ENCODE measurements at regions not wholly inside any gene's neighbourhood (a gene's known extent, or its start where the extent isn't known, plus 50 kb on each side); places are given as distances from the start of the nearest gene placed in this dataset.

- Histone ChIP-seq H2AFZ (ENCODE audit: low read length) (no peak overlapping the region), H2BK120ac (ENCODE audit: low read depth, low read length) (no peak overlapping the region), H3K4me3 (ENCODE audit: low read length in 2 of 2) (no peak overlapping the region), H3K4ac (ENCODE audit: low read length) (no peak overlapping the region), H2BK12ac (ENCODE audit: low read length) (no peak overlapping the region), H3K79me1 (ENCODE audit: low read depth, low read length) (no peaks in the 10 kb centered on the region), H3K9me3 (replicated peaks in 1 of 2; ENCODE audit: control insufficient read depth in 2 of 2, insufficient read depth in 1 of 2, low read depth in 1 of 2, low read length in 2 of 2) (no peaks in the 10 kb centered on the region), H3K36me3 (replicated peaks in 1 of 2; ENCODE audit: control insufficient read depth in 2 of 2, insufficient read depth in 2 of 2, low read length in 2 of 2) (no peaks in the 10 kb centered on the region), H3K27ac (replicated peaks; ENCODE audit: low read length) (no peak overlapping the region), H3K14ac (ENCODE audit: low read length) (no peak overlapping the region), H3K4me2 (ENCODE audit: insufficient read depth, low read length, poor library complexity, severe bottlenecking) (no peak overlapping the region), H3K9ac (ENCODE audit: low read depth, low read length, poor library complexity) (no peak overlapping the region), H3K27me3 (ENCODE audit: control insufficient read depth in 3 of 3, insufficient read depth in 3 of 3, low read depth in 1 of 3, low read length in 3 of 3) (no peaks in the 10 kb centered on the region), H3K23ac (ENCODE audit: low read depth, low read length, poor library complexity) (no peak overlapping the region), H4K91ac (ENCODE audit: low read depth, low read length, poor library complexity) (no peak overlapping the region), H4K8ac (ENCODE audit: low read depth, low read length) (no peak overlapping the region), H2BK5ac (ENCODE audit: low read length) (no peak overlapping the region), H2AK5ac (ENCODE audit: low read depth, low read length) (no peak overlapping the region), H2BK15ac (ENCODE audit: low read length) (no peak overlapping the region), H3K18ac (ENCODE audit: low read length) (no peak overlapping the region), H3K4me1 (ENCODE audit: control insufficient read depth in 2 of 2, insufficient read depth in 1 of 2, low read depth in 1 of 2, low read length in 2 of 2) (peaks cover 4% of the 10 kb centered on the region in 2 donors)
- DNase-seq (ENCODE audit: low spot score), result no peak
- no CpG with 5 or more reads among the region's 3 CpGs for WGBS, 2 donors (ENCODE audit: extremely low coverage in 2 of 2, insufficient read length in 2 of 2, insufficient replicate concordance in 1 of 2)
These were observed 131.7 kb downstream of the PSMG1 start for GRCh38 chr21:39051588-39051949.

DNA sequence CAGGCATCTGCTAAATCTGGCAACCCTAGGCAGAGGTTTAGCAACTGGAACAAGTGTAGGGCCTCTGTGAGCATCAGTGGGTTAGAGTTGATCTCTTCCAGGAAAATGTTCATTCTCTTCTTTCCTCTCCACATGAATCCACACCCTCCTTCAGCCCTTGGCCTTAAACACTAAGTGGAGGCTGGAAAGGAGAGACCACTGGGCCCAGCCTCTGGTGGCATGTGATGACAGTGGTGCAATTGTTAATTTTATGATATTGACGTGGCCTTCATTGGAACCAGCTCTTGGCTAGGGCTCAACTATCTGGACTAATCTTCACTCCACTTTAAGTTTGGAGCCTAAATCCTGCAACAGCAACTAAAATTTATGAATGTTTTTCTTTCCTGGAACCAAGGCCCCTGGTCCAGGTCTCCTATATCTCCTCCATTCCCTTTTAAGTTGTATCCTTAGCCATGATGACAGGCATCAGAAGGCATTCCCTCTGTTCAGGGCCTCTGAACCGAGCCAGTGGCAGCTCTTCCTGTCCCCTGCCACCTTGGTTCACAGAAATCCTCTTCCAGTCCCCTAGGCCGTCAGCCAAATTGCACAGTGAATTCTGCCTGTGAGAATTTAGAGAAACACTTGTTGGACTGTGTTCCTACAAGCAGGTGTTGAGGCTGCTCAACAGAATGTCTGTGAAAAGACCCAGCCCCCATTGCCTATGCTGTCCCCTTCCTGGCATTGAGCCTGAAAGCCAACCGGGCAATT is 132.2 kb downstream of the PSMG1 start:
- Histone ChIP-seq H3K18ac (ENCODE audit: low read length) (peak overlapping the region; percentile 27), H2BK15ac (ENCODE audit: low read length) (peak overlapping the region; percentile 70), H3K9ac (ENCODE audit: low read depth, low read length, poor library complexity) (no peak overlapping the region), H4K8ac (ENCODE audit: low read depth, low read length) (no peak overlapping the region), H3K27ac (replicated peaks; ENCODE audit: low read length) (no peak overlapping the region), H3K4me2 (ENCODE audit: insufficient read depth, low read length, poor library complexity, severe bottlenecking) (no peak overlapping the region), H3K14ac (ENCODE audit: low read length) (no peak overlapping the region), H2AK5ac (ENCODE audit: low read depth, low read length) (peak overlapping the region; percentile 33), H3K36me3 (replicated peaks in 1 of 2; ENCODE audit: control insufficient read depth in 2 of 2, insufficient read depth in 2 of 2, low read length in 2 of 2) (no peaks in the 10 kb centered on the region), H2BK5ac (ENCODE audit: low read length) (no peak overlapping the region), H3K9me3 (replicated peaks in 1 of 2; ENCODE audit: control insufficient read depth in 2 of 2, insufficient read depth in 1 of 2, low read depth in 1 of 2, low read length in 2 of 2) (no peaks in the 10 kb centered on the region), H2AFZ (ENCODE audit: low read length) (no peak overlapping the region), H3K27me3 (ENCODE audit: control insufficient read depth in 3 of 3, insufficient read depth in 3 of 3, low read depth in 1 of 3, low read length in 3 of 3) (no peaks in the 10 kb centered on the region), H2BK120ac (ENCODE audit: low read depth, low read length) (no peak overlapping the region), H3K23ac (ENCODE audit: low read depth, low read length, poor library complexity) (no peak overlapping the region), H2BK12ac (ENCODE audit: low read length) (no peak overlapping the region), H4K91ac (ENCODE audit: low read depth, low read length, poor library complexity) (no peak overlapping the region), H3K4me1 (ENCODE audit: control insufficient read depth in 2 of 2, insufficient read depth in 1 of 2, low read depth in 1 of 2, low read length in 2 of 2) (peaks cover 4% of the 10 kb centered on the region in 2 donors), H3K79me1 (ENCODE audit: low read depth, low read length) (no peaks in the 10 kb centered on the region), H3K4ac (ENCODE audit: low read length) (no peak overlapping the region), H3K4me3 (ENCODE audit: low read length in 2 of 2) (no peak overlapping the region)
- DNase-seq (ENCODE audit: low spot score), result no peak
- no CpG with 5 or more reads among the region's 4 CpGs for WGBS, 2 donors (ENCODE audit: extremely low coverage in 2 of 2, insufficient read length in 2 of 2, insufficient replicate concordance in 1 of 2)

DNA sequence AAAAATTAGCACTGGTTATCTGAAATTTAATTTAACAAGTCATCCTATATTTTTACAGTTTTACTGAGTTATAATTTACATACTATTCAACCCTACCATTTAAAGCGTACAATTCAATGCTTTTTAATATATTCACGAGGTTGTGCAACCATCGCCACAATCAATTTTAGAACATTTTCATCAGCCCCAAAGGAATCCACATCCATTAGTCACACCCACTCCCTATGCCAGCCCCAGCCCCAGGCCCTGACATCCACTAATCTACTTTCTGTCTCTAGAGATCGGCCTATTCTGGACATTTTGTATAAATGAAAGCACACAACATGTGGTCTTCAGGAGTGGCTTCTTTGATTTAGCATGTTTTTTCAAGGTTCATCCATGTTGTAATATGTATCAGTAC is 134.7 kb downstream of the PSMG1 start:
- no peaks in the 10 kb centered on the region for H3K79me1 ChIP-seq (ENCODE audit: low read depth, low read length)
- no peak overlapping the region for H3K4me2 ChIP-seq (ENCODE audit: insufficient read depth, low read length, poor library complexity, severe bottlenecking)
- H3K27me3 ChIP-seq (ENCODE audit: control insufficient read depth in 3 of 3, insufficient read depth in 3 of 3, low read depth in 1 of 3, low read length in 3 of 3), result no peaks in the 10 kb centered on the region
- no peak overlapping the region for H2BK5ac ChIP-seq (ENCODE audit: low read length)
- H2BK15ac ChIP-seq (ENCODE audit: low read length), result no peak overlapping the region
- no peak overlapping the region for H3K18ac ChIP-seq (ENCODE audit: low read length)
- no peak overlapping the region for H3K4ac ChIP-seq (ENCODE audit: low read length)
- H3K23ac ChIP-seq (ENCODE audit: low read depth, low read length, poor library complexity), result no peak overlapping the region
- DNase-seq (ENCODE audit: low spot score), result no peak
- no peak overlapping the region for H3K4me3 ChIP-seq (ENCODE audit: low read length in 2 of 2)
- no peaks in the 10 kb centered on the region for H3K36me3 ChIP-seq (replicated peaks in 1 of 2; ENCODE audit: control insufficient read depth in 2 of 2, insufficient read depth in 2 of 2, low read length in 2 of 2)
- no peak overlapping the region for H3K14ac ChIP-seq (ENCODE audit: low read length)
- H3K4me1 ChIP-seq (ENCODE audit: control insufficient read depth in 2 of 2, insufficient read depth in 1 of 2, low read depth in 1 of 2, low read length in 2 of 2), result peaks cover 4% of the 10 kb centered on the region in 2 donors
- no peak overlapping the region for H2BK120ac ChIP-seq (ENCODE audit: low read depth, low read length)
- no peak overlapping the region for H2AFZ ChIP-seq (ENCODE audit: low read length)
- no peaks in the 10 kb centered on the region for H3K9me3 ChIP-seq (replicated peaks in 1 of 2; ENCODE audit: control insufficient read depth in 2 of 2, insufficient read depth in 1 of 2, low read depth in 1 of 2, low read length in 2 of 2)
- WGBS, 2 donors (ENCODE audit: extremely low coverage in 2 of 2, insufficient read length in 2 of 2, insufficient replicate concordance in 1 of 2), result 100% methylated on average over 1 of the region's 4 CpGs; no CpG with 5 or more reads in 1 of the 2 donors
- no peak overlapping the region for H2AK5ac ChIP-seq (ENCODE audit: low read depth, low read length)
- H3K27ac ChIP-seq (replicated peaks; ENCODE audit: low read length), result no peak overlapping the region
- no peak overlapping the region for H3K9ac ChIP-seq (ENCODE audit: low read depth, low read length, poor library complexity)
- no peak overlapping the region for H4K8ac ChIP-seq (ENCODE audit: low read depth, low read length)
- no peak overlapping the region for H2BK12ac ChIP-seq (ENCODE audit: low read length)
- H4K91ac ChIP-seq (ENCODE audit: low read depth, low read length, poor library complexity), result no peak overlapping the region

DNA sequence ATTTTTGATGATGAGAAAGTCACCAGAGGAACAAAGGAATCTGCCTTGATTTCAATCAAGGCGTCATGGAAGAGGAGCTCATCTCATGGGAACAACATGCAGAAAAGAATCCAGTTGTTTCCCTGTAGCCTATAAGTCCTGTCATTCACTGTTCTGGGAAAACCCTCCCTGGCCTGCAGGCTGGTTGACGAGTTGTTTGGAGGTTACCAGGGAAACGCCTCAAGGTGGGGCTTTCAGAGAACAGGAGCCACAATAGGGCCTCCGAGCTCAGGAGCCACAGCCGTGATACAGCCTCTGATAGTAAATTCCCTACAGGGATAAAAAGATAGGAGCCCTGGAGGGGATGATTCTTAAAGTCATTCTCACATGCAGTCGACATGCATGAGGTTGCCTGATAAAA is 135.2 kb downstream of the PSMG1 start:
- no peak overlapping the region for H3K18ac ChIP-seq (ENCODE audit: low read length)
- H4K8ac ChIP-seq (ENCODE audit: low read depth, low read length), result no peak overlapping the region
- H2BK15ac ChIP-seq (ENCODE audit: low read length), result no peak overlapping the region
- H3K79me1 ChIP-seq (ENCODE audit: low read depth, low read length), result no peaks in the 10 kb centered on the region
- H3K4me2 ChIP-seq (ENCODE audit: insufficient read depth, low read length, poor library complexity, severe bottlenecking), result no peak overlapping the region
- H2BK5ac ChIP-seq (ENCODE audit: low read length), result no peak overlapping the region
- H2AK5ac ChIP-seq (ENCODE audit: low read depth, low read length), result no peak overlapping the region
- H3K9me3 ChIP-seq (replicated peaks in 1 of 2; ENCODE audit: control insufficient read depth in 2 of 2, insufficient read depth in 1 of 2, low read depth in 1 of 2, low read length in 2 of 2), result no peaks in the 10 kb centered on the region
- H2BK12ac ChIP-seq (ENCODE audit: low read length), result no peak overlapping the region
- H3K27ac ChIP-seq (replicated peaks; ENCODE audit: low read length), result peak overlapping the region; percentile 53
- no peak overlapping the region for H2BK120ac ChIP-seq (ENCODE audit: low read depth, low read length)
- peak; percentile 83 for DNase-seq (ENCODE audit: low spot score)
- H3K4me3 ChIP-seq (ENCODE audit: low read length in 2 of 2), result no peak overlapping the region
- peaks cover 4% of the 10 kb centered on the region in 2 donors for H3K4me1 ChIP-seq (ENCODE audit: control insufficient read depth in 2 of 2, insufficient read depth in 1 of 2, low read depth in 1 of 2, low read length in 2 of 2)
- WGBS, 2 donors (ENCODE audit: extremely low coverage in 2 of 2, insufficient read length in 2 of 2, insufficient replicate concordance in 1 of 2), result no CpG with 5 or more reads among the region's 6 CpGs
- no peak overlapping the region for H3K4ac ChIP-seq (ENCODE audit: low read length)
- H3K23ac ChIP-seq (ENCODE audit: low read depth, low read length, poor library complexity), result no peak overlapping the region
- H3K14ac ChIP-seq (ENCODE audit: low read length), result no peak overlapping the region
- no peaks in the 10 kb centered on the region for H3K36me3 ChIP-seq (replicated peaks in 1 of 2; ENCODE audit: control insufficient read depth in 2 of 2, insufficient read depth in 2 of 2, low read length in 2 of 2)
- no peak overlapping the region for H4K91ac ChIP-seq (ENCODE audit: low read depth, low read length, poor library complexity)
- H3K27me3 ChIP-seq (ENCODE audit: control insufficient read depth in 3 of 3, insufficient read depth in 3 of 3, low read depth in 1 of 3, low read length in 3 of 3), result no peaks in the 10 kb centered on the region
- H2AFZ ChIP-seq (ENCODE audit: low read length), result no peak overlapping the region
- no peak overlapping the region for H3K9ac ChIP-seq (ENCODE audit: low read depth, low read length, poor library complexity)
